NK-92 treated with Interleukin-12 subunit alpha and Interleukin-12 subunit beta, amount 100 ng/mL, for 24 hours (cell line): ENCODE measurements at regions not wholly inside any gene's neighbourhood (a gene's known extent, or its start where the extent isn't known, plus 50 kb on each side); places are given as distances from the start of the nearest gene placed in this dataset.

Experiments
- DNase-seq: peaks from one replicate; lab custom pipeline; 2025; lab: John Stamatoyannopoulos, UW

GRCh38 chr1:98203466-98203865 lies 282.6 kb upstream of the DPYD start:
- DNase-seq = no peak

- DNase-seq = no peak
Observed at GRCh38 chr1:98201666-98202081, 280.8 kb upstream of the DPYD start.

GRCh38 chr1:98197356-98197755 lies 276.5 kb upstream of the DPYD start:
- DNase-seq = no peak

GRCh38 chr1:98196012-98196411 lies 275.2 kb upstream of the DPYD start:
- no peak for DNase-seq

- no peak for DNase-seq
Observed at GRCh38 chr1:98188774-98189173, 267.9 kb upstream of the DPYD start.

- no peak for DNase-seq
Observed at GRCh38 chr1:98184856-98185255, 264.0 kb upstream of the DPYD start.

- DNase-seq = no peak
Observed at GRCh38 chr1:98181036-98181764, 260.4 kb upstream of the DPYD start.

GRCh38 chr1:98179151-98179773 lies 258.4 kb upstream of the DPYD start:
- no peak for DNase-seq

- DNase-seq = no peak
Observed at GRCh38 chr1:98177751-98178150, 256.9 kb upstream of the DPYD start.

- no peak for DNase-seq
Observed at GRCh38 chr1:98176936-98177335, 256.1 kb upstream of the DPYD start.

GRCh38 chr1:98176414-98176813 lies 255.6 kb upstream of the DPYD start:
- no peak for DNase-seq

GRCh38 chr1:98172578-98172977 lies 251.7 kb upstream of the DPYD start:
- no peak for DNase-seq

- DNase-seq = no peak
Observed at GRCh38 chr1:98172022-98172421, 251.2 kb upstream of the DPYD start.

- DNase-seq = no peak
Observed at GRCh38 chr1:98164509-98164908, 243.7 kb upstream of the DPYD start.

GRCh38 chr1:98157524-98158313 lies 236.9 kb upstream of the DPYD start:
- DNase-seq = no peak

- DNase-seq = no peak
Observed at GRCh38 chr1:98147280-98147679, 226.4 kb upstream of the DPYD start.

GRCh38 chr1:98145655-98146054 lies 224.8 kb upstream of the DPYD start:
- DNase-seq = no peak

- no peak for DNase-seq
Observed at GRCh38 chr1:98143403-98143802, 222.6 kb upstream of the DPYD start.

- no peak for DNase-seq
Observed at GRCh38 chr1:98133131-98133530, 212.3 kb upstream of the DPYD start.

- no peak for DNase-seq
Observed at GRCh38 chr1:98130408-98130807, 209.6 kb upstream of the DPYD start.

GRCh38 chr1:98129491-98129890 lies 208.7 kb upstream of the DPYD start:
- no peak for DNase-seq

- no peak for DNase-seq
Observed at GRCh38 chr1:98126740-98127139, 205.9 kb upstream of the DPYD start.

- no peak for DNase-seq
Observed at GRCh38 chr1:98121646-98122045, 200.8 kb upstream of the DPYD start.
